WTC11 (cell line): ENCODE measurements at regions not wholly inside any gene's neighbourhood (a gene's known extent, or its start where the extent isn't known, plus 50 kb on each side); places are given as distances from the start of the nearest gene placed in this dataset.

ENCODE experiments used
- ATAC-seq: fragments of 200-7000 bp; cut with Tn5 transposase; 2 replicates; pipeline ENCODE4 v1.10.0; 2021; ENCODE audit warnings: mild to moderate bottlenecking, moderate library complexity
- CTCF ChIA-PET: fragments of 300-600 bp; sonication (Branson Sonifier 250); formaldehyde crosslinking; loops from one replicate; lab custom pipeline; 2021; ENCODE audit warnings: antibody characterized with exemption; lab: Charles Lee
- POLR2A ChIA-PET: fragments of 350-600 bp; sonication (Branson Sonifier 250); formaldehyde crosslinking; loops from one replicate; lab custom pipeline; 2021; ENCODE audit warnings: antibody characterized with exemption; lab: Charles Lee
- DNase-seq: peaks from one replicate; pipeline ENCODE4 v3.0.0; 2021; ENCODE audit warnings: low spot score
- H3K27ac Mint-ChIP-seq: 2 replicates; pipeline ENCODE4 v1.8.0; 2021; ENCODE audit warnings: mixed read lengths
- H3K27me3 Mint-ChIP-seq: 2 replicates; pipeline ENCODE4 v1.8.0; 2021; ENCODE audit warnings: low read depth, mild to moderate bottlenecking, moderate library complexity, mixed read lengths
- H3K36me3 Mint-ChIP-seq: 2 replicates; pipeline ENCODE4 v1.8.0; 2021; ENCODE audit warnings: mixed read lengths
- H3K4me1 Mint-ChIP-seq: 2 replicates; pipeline ENCODE4 v1.8.0; 2022; ENCODE audit warnings: mixed read lengths
- H3K4me3 Mint-ChIP-seq: 2 replicates; pipeline ENCODE4 v1.8.0; 2021; ENCODE audit warnings: mild to moderate bottlenecking, moderate library complexity, mixed read lengths
- H3K9me3 Mint-ChIP-seq: 2 replicates; pipeline ENCODE4 v1.8.0; 2021; ENCODE audit warnings: mixed read lengths
- AFF4 ChIP-seq: sonication (generic); formaldehyde crosslinking; IDR thresholded peaks from 2 replicates; pipeline ENCODE4 v1.8.1; 2023; ENCODE audit warnings: mild to moderate bottlenecking, missing genetic modification reagents, borderline replicate concordance
- E2F4 ChIP-seq: sonication (generic); formaldehyde crosslinking; IDR thresholded peaks from 2 replicates; pipeline ENCODE4 v1.8.1; 2022; ENCODE audit warnings: low read depth, mild to moderate bottlenecking, moderate library complexity, missing genetic modification reagents, borderline replicate concordance
- FOXK1 ChIP-seq: sonication (generic); formaldehyde crosslinking; IDR thresholded peaks from 2 replicates; pipeline ENCODE4 v1.8.0; 2022; ENCODE audit warnings: mild to moderate bottlenecking, moderate library complexity, missing genetic modification reagents
- HMGA2 ChIP-seq: fragments of 250-450 bp; sonication (Bioruptor Pico); IDR thresholded peaks from 2 replicates; pipeline ENCODE4 v1.4.0; 2021; ENCODE audit warnings: mild to moderate bottlenecking, moderate library complexity
- IRF2 ChIP-seq: sonication (generic); formaldehyde crosslinking; IDR thresholded peaks from 2 replicates; pipeline ENCODE4 v1.8.0; 2022; ENCODE audit warnings: low read depth, missing genetic modification reagents, borderline replicate concordance
- JAZF1 ChIP-seq: fragments of 250-450 bp; sonication (Bioruptor Pico); IDR thresholded peaks from 2 replicates; pipeline ENCODE4 v1.9.0; 2021; ENCODE audit warnings: moderate library complexity, mild to moderate bottlenecking, inconsistent platforms
- NFE2L1 ChIP-seq: sonication (generic); formaldehyde crosslinking; IDR thresholded peaks from 2 replicates; pipeline ENCODE4 v1.8.1; 2023; ENCODE audit warnings: missing genetic modification reagents
- NR1H2 ChIP-seq: sonication (generic); formaldehyde crosslinking; IDR thresholded peaks from 2 replicates; pipeline ENCODE4 v1.9.0; 2021; ENCODE audit warnings: mild to moderate bottlenecking, moderate library complexity, missing genetic modification reagents
- PREB ChIP-seq: sonication (generic); formaldehyde crosslinking; IDR thresholded peaks from 2 replicates; pipeline ENCODE4 v1.8.1; 2022; ENCODE audit warnings: mild to moderate bottlenecking, missing genetic modification reagents, moderate library complexity, borderline replicate concordance
- SP1 ChIP-seq: sonication (generic); formaldehyde crosslinking; conservative IDR thresholded peaks from 2 replicates; pipeline ENCODE4 v1.8.1; 2022; ENCODE audit warnings: missing genetic modification reagents
- ZBTB21 ChIP-seq: sonication (generic); formaldehyde crosslinking; IDR thresholded peaks from 2 replicates; pipeline ENCODE4 v1.8.1; 2023; ENCODE audit warnings: mild to moderate bottlenecking, missing genetic modification reagents, borderline replicate concordance
- ZNF121 ChIP-seq: sonication (generic); formaldehyde crosslinking; IDR thresholded peaks from 2 replicates; pipeline ENCODE4 v1.8.0; 2023; ENCODE audit warnings: missing genetic modification reagents
- ZNF219 ChIP-seq: sonication (generic); formaldehyde crosslinking; IDR thresholded peaks from 2 replicates; pipeline ENCODE4 v1.8.0; 2023; ENCODE audit warnings: missing genetic modification reagents, mild to moderate bottlenecking, borderline replicate concordance
- ZNF423 ChIP-seq: fragments of 250-450 bp; sonication (Bioruptor Pico); IDR thresholded peaks from 2 replicates; pipeline ENCODE4 v2.1.2; 2022; ENCODE audit warnings: mild to moderate bottlenecking, moderate library complexity
- ZNF425 ChIP-seq: fragments of 250-450 bp; sonication (Bioruptor Pico); conservative IDR thresholded peaks from 2 replicates; pipeline ENCODE4 v1.9.0; 2021; ENCODE audit warnings: mild to moderate bottlenecking

- H3K27ac Mint-ChIP-seq, result no peak overlapping the region
- CTCF ChIA-PET, result no interaction called here
- H3K4me3 Mint-ChIP-seq, result no peak overlapping the region
- peaks cover 6% of the 10 kb centered on the region for H3K4me1 Mint-ChIP-seq
- DNase-seq, result no peak
- TF ChIP-seq AFF4, result no peak
- no peak for TF ChIP-seq NFE2L1 (CRISPR knock-in tag)
- TF ChIP-seq PREB (CRISPR knock-in tag), result no peak
- no peak for TF ChIP-seq ZNF121 (CRISPR knock-in tag)
- TF ChIP-seq ZBTB21 (CRISPR knock-in tag), result no peak
- no peak for TF ChIP-seq JAZF1
- TF ChIP-seq NR1H2 (CRISPR knock-in tag), result no peak
- TF ChIP-seq SP1 (CRISPR knock-in tag), result no peak
- TF ChIP-seq, all 79 proteins: peak for 0
- H3K9me3 Mint-ChIP-seq, result peaks cover 11% of the 10 kb centered on the region
- H3K27me3 Mint-ChIP-seq, result no peaks in the 10 kb centered on the region
- no peak for ATAC-seq
- POLR2A ChIA-PET, result no interaction called here
- no peaks in the 10 kb centered on the region for H3K36me3 Mint-ChIP-seq
Measured at GRCh38 chr6:140917911-140918310, 1214.8 kb upstream of the GJE1 start.

GRCh38 chr6:140915551-140915950, 1217.2 kb upstream of the GJE1 start:
- peaks cover 11% of the 10 kb centered on the region for H3K9me3 Mint-ChIP-seq
- POLR2A ChIA-PET, result interaction anchor here (0.5 to 0.6 kb wide), 3 partner anchors 9 to 1545 kb away, joined by 3 to 4 read pairs (median 4); no protein-coding TSS in a partner anchor
- TF ChIP-seq E2F4 (CRISPR knock-in tag), result no peak
- no peak for TF ChIP-seq ZNF423 (CRISPR knock-in tag)
- TF ChIP-seq IRF2 (CRISPR knock-in tag), result no peak
- no peak for TF ChIP-seq PREB (CRISPR knock-in tag)
- no peak for TF ChIP-seq ZNF121 (CRISPR knock-in tag)
- TF ChIP-seq ZNF425 (CRISPR knock-in tag), result no peak
- no peak for TF ChIP-seq ZNF219
- no peak for TF ChIP-seq HMGA2
- TF ChIP-seq FOXK1 (CRISPR knock-in tag), result no peak
- TF ChIP-seq SP1 (CRISPR knock-in tag), result no peak
- TF ChIP-seq, all 79 proteins: peak for 0
- Mint-ChIP-seq H3K36me3 (no peaks in the 10 kb centered on the region), H3K4me3 (no peak overlapping the region), H3K27me3 (no peaks in the 10 kb centered on the region), H3K27ac (no peak overlapping the region), H3K4me1 (peaks cover 10% of the 10 kb centered on the region)
- CTCF ChIA-PET, result no interaction called here
- ATAC-seq, result no peak
- no peak for DNase-seq
